ENCODE measurements at regions not wholly inside any gene's neighbourhood (a gene's known extent, or its start where the extent isn't known, plus 50 kb on each side); places are given as distances from the start of the nearest gene placed in this dataset.

- DNase-seq (ENCODE audit: low spot score): no peak
Measured at GRCh38 chr10:1807924-1808323, 70.6 kb upstream of the ADARB2 start.

DNA sequence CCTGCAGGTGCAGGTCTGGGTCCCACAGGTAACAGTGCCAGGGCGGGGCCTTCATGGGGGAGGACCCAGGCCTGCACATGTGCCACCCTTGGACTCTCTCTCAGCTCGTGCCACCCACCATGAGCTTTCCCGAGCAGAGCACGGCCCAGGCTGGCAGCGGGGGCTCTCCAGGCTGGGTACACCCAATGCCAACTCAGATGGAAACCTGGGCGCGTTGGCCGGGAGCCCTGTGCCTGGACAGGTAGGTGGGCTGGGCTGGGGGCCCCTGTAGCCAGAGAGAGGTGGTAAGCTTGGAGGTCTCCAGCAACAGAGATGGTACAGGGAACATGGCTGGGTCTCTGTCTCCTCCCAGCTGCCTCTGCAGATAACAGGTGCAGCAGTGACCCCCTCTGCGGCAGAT is 69.9 kb upstream of the ADARB2 start:
- no peak for DNase-seq (ENCODE audit: low spot score)

DNA sequence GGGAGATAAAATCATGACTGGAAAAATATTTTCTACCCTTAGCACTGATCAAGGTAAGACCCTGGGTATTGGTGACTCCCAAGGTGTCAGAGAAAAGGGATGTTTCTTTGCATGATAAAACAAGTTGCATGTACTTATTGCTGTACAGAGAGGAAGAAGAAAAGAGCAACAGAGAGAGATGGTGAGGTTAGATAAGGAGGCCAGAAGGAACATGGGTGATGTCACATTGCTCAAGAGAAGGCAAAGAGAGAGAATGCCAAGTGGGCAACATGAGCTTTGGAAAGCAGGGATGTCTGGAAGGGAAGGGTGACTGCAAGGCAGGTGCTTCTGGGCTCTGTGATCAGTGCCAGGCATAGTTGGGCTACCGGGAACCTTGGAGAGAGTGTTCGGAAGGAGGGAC is 65.1 kb upstream of the ADARB2 start:
- no peak for DNase-seq (ENCODE audit: low spot score)

GRCh38 chr10:1788401-1788800 is 51.1 kb upstream of the ADARB2 start:
- no peak for DNase-seq (ENCODE audit: low spot score)
